ENCODE measurements at regions not wholly inside any gene's neighbourhood (a gene's known extent, or its start where the extent isn't known, plus 50 kb on each side); places are given as distances from the start of the nearest gene placed in this dataset.

- DNase-seq: no peak
These were observed 468.1 kb downstream of the PMP22 start for GRCh38 chr17:14797021-14797420.

DNA sequence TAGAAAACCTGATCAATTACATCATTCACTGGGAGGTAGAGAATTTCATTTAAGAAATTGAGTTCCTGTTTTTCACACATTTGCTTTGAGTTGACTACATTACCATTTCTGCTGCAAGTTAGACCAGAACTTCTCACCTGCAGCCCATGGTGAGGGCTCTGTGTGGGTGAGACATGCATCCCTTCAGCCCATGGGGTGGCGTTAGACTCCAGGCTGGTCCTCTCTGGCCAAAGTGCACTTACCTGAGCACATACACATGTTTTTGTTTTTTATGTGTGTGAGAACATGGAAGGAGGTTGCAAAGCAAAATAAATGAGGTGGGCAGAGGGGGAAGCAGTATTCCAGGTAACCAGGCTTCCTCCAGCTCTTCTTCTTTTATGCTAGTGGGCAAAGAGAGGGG, 470.2 kb downstream of the PMP22 start:
- no peak for DNase-seq

DNA sequence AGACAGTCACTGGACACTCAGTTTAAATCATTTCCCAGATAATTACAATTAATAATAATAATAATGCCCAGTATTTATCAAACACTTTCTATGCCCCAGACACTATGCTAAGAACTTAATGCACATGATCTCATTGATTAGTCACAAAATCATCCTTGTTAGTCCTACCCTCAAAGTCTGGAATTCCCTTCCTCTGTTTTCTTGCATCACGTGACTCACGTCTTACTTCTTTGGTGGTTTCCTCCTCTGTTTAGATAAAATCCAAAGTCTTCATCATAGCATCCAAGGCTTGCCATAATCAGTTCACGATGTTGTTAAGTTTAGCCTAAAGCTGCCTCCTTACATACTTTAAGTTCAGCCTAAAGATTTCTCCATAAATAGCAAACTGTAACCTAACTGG, 471.9 kb downstream of the PMP22 start:
- no peak for DNase-seq

- no peak for DNase-seq
These were observed 472.4 kb downstream of the PMP22 start for GRCh38 chr17:14792746-14793145.

- no peak for DNase-seq
These were observed 473.9 kb downstream of the PMP22 start for GRCh38 chr17:14791221-14791620.

DNA sequence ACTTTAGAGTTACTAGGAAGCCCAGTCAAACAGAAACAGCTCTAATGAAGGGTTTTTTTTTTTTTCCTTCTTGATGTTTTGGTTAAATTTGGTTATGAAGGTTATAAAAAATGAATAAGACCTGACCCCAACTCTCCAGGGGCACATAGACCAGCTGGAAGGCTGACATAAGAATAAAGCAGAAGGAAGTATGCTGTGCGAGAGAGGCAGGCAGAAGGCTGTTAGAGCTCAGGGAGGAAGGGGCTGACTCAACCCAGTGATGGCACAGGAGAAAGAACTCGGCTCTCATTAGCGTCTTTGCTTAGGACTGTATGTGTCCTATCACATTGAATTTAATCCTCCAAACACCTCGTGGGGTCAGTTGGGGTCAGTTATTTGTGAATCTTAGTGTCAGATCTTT, 474.6 kb downstream of the PMP22 start:
- DNase-seq: no peak

- DNase-seq: no peak
These were observed 480.0 kb downstream of the PMP22 start for GRCh38 chr17:14784997-14785696.

GRCh38 chr17:14781123-14781522, 480.2 kb downstream of the HS3ST3B1 start:
- DNase-seq: no peak

GRCh38 chr17:14780097-14780651, 479.3 kb downstream of the HS3ST3B1 start:
- no peak for DNase-seq

- DNase-seq: no peak
These were observed 478.4 kb downstream of the HS3ST3B1 start for GRCh38 chr17:14779241-14779640.

DNA sequence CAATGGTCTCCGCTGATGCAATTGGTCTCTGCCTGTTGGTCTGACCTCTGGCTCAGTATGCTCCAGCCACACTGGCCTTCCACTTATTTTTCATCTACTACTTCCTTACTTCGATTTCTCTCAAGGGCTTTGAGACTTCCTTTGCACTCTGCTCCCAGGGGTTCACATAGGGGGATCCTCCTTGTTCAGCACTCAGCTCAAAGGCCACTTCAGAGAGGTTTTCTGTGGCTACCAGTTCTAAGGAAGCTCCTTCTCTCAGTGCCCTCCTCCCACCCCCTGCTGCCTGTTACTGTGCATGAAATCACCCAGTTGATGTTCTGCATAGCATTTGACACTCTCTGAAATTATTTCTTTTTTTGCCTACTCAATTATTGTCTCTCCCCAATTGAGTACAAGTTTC, 476.4 kb downstream of the HS3ST3B1 start:
- no peak for DNase-seq

- no peak for DNase-seq
These were observed 475.9 kb downstream of the HS3ST3B1 start for GRCh38 chr17:14776791-14777190.

- DNase-seq: no peak
These were observed 475.0 kb downstream of the HS3ST3B1 start for GRCh38 chr17:14775731-14776492.

DNA sequence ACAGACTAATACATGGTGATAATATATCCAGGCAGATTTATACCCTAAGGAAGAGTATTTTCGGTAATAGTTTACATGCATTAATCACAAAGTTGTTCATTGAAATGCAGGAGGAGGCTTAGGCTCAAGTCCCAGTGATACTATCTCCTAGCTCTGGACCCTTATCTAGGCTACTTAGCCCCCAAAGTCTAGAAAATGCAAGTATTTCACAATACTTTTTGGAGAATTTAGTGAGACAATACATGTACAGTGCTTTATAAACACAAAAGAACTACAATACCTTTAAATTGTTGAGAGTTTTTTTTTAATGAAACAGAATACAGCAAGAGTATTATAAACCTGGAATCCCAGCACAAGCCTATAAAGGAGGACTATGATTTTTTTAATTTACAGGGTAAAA, 473.9 kb downstream of the HS3ST3B1 start:
- no peak for DNase-seq

DNA sequence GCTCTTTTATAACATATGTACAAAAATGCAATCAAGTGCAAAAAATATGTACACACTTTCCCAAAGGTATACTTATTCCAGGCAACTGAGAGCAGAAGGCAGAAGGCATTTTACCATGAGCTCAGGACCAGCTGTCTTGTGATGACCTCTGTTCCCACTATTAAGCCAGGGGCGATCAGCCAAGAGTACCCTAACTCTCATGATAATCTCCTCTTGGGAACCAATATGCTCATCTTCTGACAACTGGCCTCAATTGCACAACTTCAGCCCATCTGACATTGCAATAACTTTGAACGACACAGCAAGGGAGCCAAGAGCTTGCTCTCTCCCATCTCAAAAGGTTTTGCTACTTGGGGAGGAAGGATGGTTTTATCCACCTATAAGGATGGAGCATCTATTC, 471.9 kb downstream of the HS3ST3B1 start:
- no peak for DNase-seq

DNA sequence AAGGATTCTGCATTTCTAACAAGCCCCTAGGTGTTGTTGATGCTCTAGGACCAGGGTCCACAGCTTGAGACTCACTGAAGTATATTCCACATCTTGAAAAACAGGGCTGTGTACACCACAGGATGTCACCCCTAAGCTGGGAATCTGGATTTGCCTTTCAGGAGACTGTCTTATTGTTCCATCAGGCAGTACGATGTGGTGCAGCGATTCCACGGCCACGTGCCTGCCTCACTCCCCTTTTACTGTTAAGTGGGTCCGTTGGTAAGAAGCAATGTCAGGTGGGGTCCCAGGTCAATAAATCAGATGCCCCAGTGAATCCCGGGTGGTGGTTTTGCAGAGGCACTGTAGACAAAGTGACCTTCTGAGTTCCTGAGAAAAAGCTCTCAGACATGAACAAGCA, 470.7 kb downstream of the HS3ST3B1 start:
- no peak for DNase-seq

DNA sequence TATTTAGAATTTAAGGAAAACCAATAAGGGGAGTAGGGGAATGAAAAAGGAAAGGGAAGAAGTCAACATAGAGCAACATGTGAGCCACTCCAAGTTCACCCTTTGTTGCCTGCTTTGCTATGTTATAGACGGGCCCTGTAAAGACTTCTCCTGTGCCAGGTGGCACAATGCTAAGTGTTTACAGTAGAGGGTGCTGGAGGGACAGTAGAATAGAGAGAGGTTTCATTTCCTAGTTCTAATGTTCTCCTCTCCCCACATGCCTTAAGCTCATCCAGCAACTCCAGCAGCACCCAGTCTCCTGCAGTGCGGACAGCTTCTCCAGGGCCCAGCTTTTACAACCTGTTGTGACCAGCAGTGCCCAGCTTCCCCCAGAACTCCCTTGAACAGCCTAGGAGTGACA, 468.0 kb downstream of the HS3ST3B1 start:
- no peak for DNase-seq

DNA sequence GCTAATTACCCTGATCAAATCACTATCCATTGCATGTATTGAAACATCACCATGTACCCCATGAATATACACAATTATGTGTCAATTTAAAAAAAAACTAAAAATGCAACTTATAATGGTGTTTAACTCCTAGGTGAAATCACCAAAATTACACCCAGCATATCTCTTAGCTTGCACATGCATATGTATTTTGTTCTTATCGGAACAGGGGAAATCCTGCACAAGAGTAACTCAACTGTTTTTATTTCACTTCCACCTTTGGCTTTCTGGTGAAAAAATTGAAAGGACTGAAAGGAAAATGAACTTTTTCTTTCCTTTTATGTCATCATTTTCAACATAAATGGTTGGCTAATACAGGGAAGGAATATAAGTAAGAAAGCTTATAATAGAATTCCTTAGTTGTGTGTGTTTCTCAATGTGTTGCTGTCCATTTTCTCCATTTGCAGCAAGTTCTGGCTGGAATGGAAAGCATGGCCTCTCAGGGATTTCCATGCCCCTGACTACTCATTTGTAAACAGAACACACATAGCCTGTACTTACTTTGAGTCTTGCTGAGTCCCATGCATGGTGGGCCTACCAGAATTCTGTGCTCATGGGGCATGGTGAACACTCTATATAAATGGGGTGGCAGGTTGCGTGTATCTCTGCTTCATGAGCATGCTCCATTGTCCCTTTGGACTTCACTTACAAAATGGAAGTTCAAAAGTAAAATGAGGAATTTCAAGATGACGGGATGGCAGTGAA, 462.0 kb downstream of the HS3ST3B1 start:
- DNase-seq: no peak

- DNase-seq: no peak
These were observed 460.0 kb downstream of the HS3ST3B1 start for GRCh38 chr17:14760719-14761411.

DNA sequence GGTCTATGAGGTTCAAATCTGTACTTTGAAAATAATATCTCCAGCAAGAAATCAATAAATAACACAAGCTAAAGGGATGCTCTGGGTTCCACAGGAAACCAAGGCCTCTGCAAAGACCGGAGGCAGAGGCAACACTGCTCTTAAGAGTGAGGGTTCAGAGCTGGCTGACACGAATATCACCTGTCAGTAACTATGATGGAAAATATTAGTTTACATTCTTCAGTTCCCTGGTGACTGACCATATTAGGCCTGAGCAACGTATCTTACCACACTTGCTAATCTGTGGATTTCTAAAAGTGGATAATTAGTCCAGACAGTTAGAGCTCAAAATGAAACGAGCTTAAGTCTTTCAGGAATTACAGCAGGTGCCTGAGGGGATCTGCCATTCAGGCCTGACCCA, 459.3 kb downstream of the HS3ST3B1 start:
- DNase-seq: no peak

DNA sequence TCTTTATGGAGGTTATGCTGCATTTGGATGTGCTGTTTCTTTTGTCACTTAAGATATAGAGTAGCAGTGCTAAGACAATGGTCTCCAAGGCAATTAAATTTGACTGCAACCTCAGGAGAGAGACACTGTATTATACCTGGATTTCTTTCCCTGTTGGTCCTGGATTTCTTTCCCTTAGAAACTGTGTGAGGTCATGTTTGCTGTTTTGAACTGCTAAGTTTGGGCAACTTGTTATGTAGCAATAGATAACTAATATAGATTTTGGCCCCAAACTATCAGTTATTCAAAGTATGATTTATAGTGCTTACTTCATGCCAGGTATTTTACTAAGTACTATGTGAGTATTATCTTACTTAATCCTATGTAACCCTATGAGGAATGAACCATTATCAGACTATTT, 458.4 kb downstream of the HS3ST3B1 start:
- DNase-seq: no peak

GRCh38 chr17:14756479-14756878, 455.6 kb downstream of the HS3ST3B1 start:
- DNase-seq: no peak

GRCh38 chr17:14755002-14755401, 454.1 kb downstream of the HS3ST3B1 start:
- no peak for DNase-seq

Measured in NCI-H510A treated with DMSO at 0.1 percent for 48 hours (cell line).